Stomach (tissue), 8 donors: ENCODE measurements at regions not wholly inside any gene's neighbourhood (a gene's known extent, or its start where the extent isn't known, plus 50 kb on each side); places are given as distances from the start of the nearest gene placed in this dataset.

Experiments
- DNase-seq, 2 donors: peaks; one replicate each; pipeline versions ENCODE4 v3.0.0 to v3.0.0-alpha.2; 2013 to 2019
- H3K27ac ChIP-seq, 5 donors: fragments of 200-600 bp in 4 of 5; sonication (generic) in 4 of 5; one replicate each; pipeline ENCODE4 v1.5.1; 2013 to 2019; ENCODE audit warnings: mild to moderate bottlenecking in 1 of 5, moderate library complexity in 1 of 5
- H3K27me3 ChIP-seq, 3 donors: fragments of 200-600 bp; sonication (generic); one replicate each; pipeline ENCODE4 v1.5.1; 2017 to 2019; ENCODE audit warnings: mixed run types in 1 of 3
- H3K36me3 ChIP-seq, 4 donors: fragments of 200-600 bp; sonication (generic); 1 replicate in 3 of 4; 2 replicates in 1 of 4; pipeline ENCODE4 v1.5.1; 2016 to 2019
- H3K4me1 ChIP-seq, 4 donors: fragments of 200-600 bp; sonication (generic); one replicate each; pipeline ENCODE4 v1.5.1; 2016 to 2019
- H3K4me3 ChIP-seq, 4 donors: fragments of 200-600 bp; sonication (generic) in 3 of 4; one replicate each; pipeline ENCODE4 v1.5.1; 2016 to 2019; ENCODE audit warnings: mild to moderate bottlenecking in 1 of 4
- H3K9me3 ChIP-seq, 4 donors: fragments of 200-600 bp; sonication (generic); one replicate each; pipeline ENCODE4 v1.5.1; 2016 to 2019
- CTCF ChIP-seq, 7 experiments: fragments of 450-650 bp in 4 of 7; fragments of 200-600 bp in 3 of 7; sonication (generic) in 3 of 7; IDR thresholded peaks; one replicate each; pipeline ENCODE4 v1.5.1; 2016 to 2019; ENCODE audit warnings: antibody characterized with exemption in 7 of 7, control low read depth in 2 of 7, mild to moderate bottlenecking in 1 of 7
- EP300 ChIP-seq: sonication (generic); formaldehyde crosslinking; IDR thresholded peaks from one replicate; pipeline ENCODE4 v1.6.1; 2017; ENCODE audit warnings: antibody characterized with exemption
- POLR2A ChIP-seq, 4 donors: fragments of 450-650 bp; IDR thresholded peaks; one replicate each; pipeline ENCODE4 v1.6.1; 2016; ENCODE audit warnings: antibody characterized with exemption in 4 of 4, control low read depth in 2 of 4, mild to moderate bottlenecking in 1 of 4, moderate library complexity in 1 of 4
- POLR2AphosphoS5 ChIP-seq, 3 donors: sonication (generic); formaldehyde crosslinking; IDR thresholded peaks; one replicate each; pipeline ENCODE4 v1.6.1; 2016; ENCODE audit warnings: antibody characterized with exemption in 3 of 3
- WGBS, 5 donors: extraction: QIAGEN DNeasy Blood & Tissue Kit in 3 of 5; methylation state at CpG; one replicate each; pipeline versions ENCODE4 v1.1.5 to v1.1.7; 2013 to 2018; 5-methylcytosine and 5-hydroxymethylcytosine counted together
- intact Hi-C: fragments of 100-400 bp; cut with DNase I; formaldehyde crosslinking; loops from one replicate; pipeline ENCODE4 v1.15.1; 2023; ENCODE audit warnings: low total_unique reads
- donor health status: healthy with polysubstance abuse.
- donor health status: Bipolar disorder and iron deficiency.
- donor health status: healthy.

GRCh38 chr2:241948901-241949735 is 79.6 kb downstream of the RTP5 start:
- Histone ChIP-seq H3K27ac (no peak overlapping the region), H3K4me3 (no peak overlapping the region), H3K9me3 (no peaks in the 10 kb centered on the region), H3K27me3 (peaks cover 0 to 35% (median 0%) of the 10 kb centered on the region in 3 donors), H3K4me1 (peaks cover 4 to 11% (median 10%) of the 10 kb centered on the region in 4 donors), H3K36me3 (no peaks in the 10 kb centered on the region)
- 72 to 83% (median 80%) methylated on average over 27 to 31 of the region's 31 CpGs for WGBS, 5 donors
- no peak for DNase-seq
- TF ChIP-seq POLR2AphosphoS5 (IDR thresholded peaks at IDR 0.05) = no peak
- no peak for TF ChIP-seq POLR2A (IDR thresholded peaks at IDR 0.05)
- no peak for TF ChIP-seq CTCF (IDR thresholded peaks at IDR 0.05)
- TF ChIP-seq EP300 = no peak
- intact Hi-C loops = no loop called here

GRCh38 chr2:241949736-241950412 is 80.3 kb downstream of the RTP5 start:
- no peak for DNase-seq
- intact Hi-C loops = no loop called here
- Histone ChIP-seq H3K4me3 (no peak overlapping the region), H3K27me3 (peaks cover 0 to 35% (median 0%) of the 10 kb centered on the region in 3 donors), H3K27ac (no peak overlapping the region), H3K9me3 (no peaks in the 10 kb centered on the region), H3K36me3 (no peaks in the 10 kb centered on the region), H3K4me1 (peaks cover 4 to 11% (median 10%) of the 10 kb centered on the region in 4 donors)
- TF ChIP-seq CTCF (IDR thresholded peaks at IDR 0.05) (no peak), POLR2A (IDR thresholded peaks at IDR 0.05) (no peak), POLR2AphosphoS5 (IDR thresholded peaks at IDR 0.05) (no peak), EP300 (no peak)
- 78 to 87% (median 85%) methylated on average over 12 to 18 of the region's 18 CpGs for WGBS, 5 donors

- WGBS, 5 donors = 18 to 31% (median 19%) methylated on average over 31 to 45 of the region's 45 CpGs
- Histone ChIP-seq H3K27ac (no peak overlapping the region), H3K36me3 (no peaks in the 10 kb centered on the region), H3K27me3 (peaks cover 0 to 35% (median 0%) of the 10 kb centered on the region in 3 donors), H3K9me3 (no peaks in the 10 kb centered on the region), H3K4me3 (peak overlapping the region in 1 of 4 donors; percentile 12), H3K4me1 (peaks cover 4 to 11% (median 10%) of the 10 kb centered on the region in 4 donors)
- intact Hi-C loops = no loop called here
- TF ChIP-seq CTCF (IDR thresholded peaks at IDR 0.05) (peak in 5 of 7 experiments; percentile 86 to 91 (median 89)), POLR2AphosphoS5 (IDR thresholded peaks at IDR 0.05) (peak in 1 of 3 donors; percentile 36), POLR2A (IDR thresholded peaks at IDR 0.05) (no peak)
- DNase-seq = peak; percentile 81 to 90
Observed at GRCh38 chr2:241950413-241951315, 81.1 kb downstream of the RTP5 start.

GRCh38 chr2:241951316-241951700 is 81.8 kb downstream of the RTP5 start:
- Histone ChIP-seq H3K36me3 (no peaks in the 10 kb centered on the region), H3K9me3 (no peaks in the 10 kb centered on the region), H3K27ac (no peak overlapping the region), H3K27me3 (peaks cover 0 to 35% (median 0%) of the 10 kb centered on the region in 3 donors), H3K4me1 (peaks cover 4 to 11% (median 10%) of the 10 kb centered on the region in 4 donors), H3K4me3 (no peak overlapping the region)
- 16 to 40% (median 36%) methylated on average over 4 of the region's 4 CpGs for WGBS, 5 donors
- DNase-seq = no peak
- TF ChIP-seq CTCF (IDR thresholded peaks at IDR 0.05) (no peak), POLR2AphosphoS5 (IDR thresholded peaks at IDR 0.05) (no peak), POLR2A (IDR thresholded peaks at IDR 0.05) (no peak), EP300 (no peak)
- intact Hi-C loops = no loop called here
